Osteoblast (primary cell): ENCODE measurements at regions not wholly inside any gene's neighbourhood (a gene's known extent, or its start where the extent isn't known, plus 50 kb on each side); places are given as distances from the start of the nearest gene placed in this dataset.
A peak's percentile ranks its signal among the peaks of the same experiment; 100 is the strongest.

Source experiments
- DNase-seq: peaks from one replicate; pipeline ENCODE4 v3.0.0; 2011; ENCODE audit warnings: low spot score, mixed read lengths; ENCODE audit not compliant: insufficient read length; ENCODE audit errors: missing footprints
- H2AFZ ChIP-seq: 2 replicates; pipeline ENCODE4 v1.6.0; 2011; ENCODE audit warnings: mild to moderate bottlenecking, low read length
- H3K27ac ChIP-seq: 2 replicates; pipeline ENCODE4 v1.5.1; 2011; ENCODE audit warnings: mild to moderate bottlenecking, low read depth, low read length, moderate library complexity
- H3K27me3 ChIP-seq: 2 replicates; pipeline ENCODE4 v1.6.0; 2012; ENCODE audit warnings: mild to moderate bottlenecking, control low read depth, inconsistent platforms, low read length, moderate library complexity; ENCODE audit not compliant: insufficient read depth
- H3K36me3 ChIP-seq: 2 replicates; pipeline ENCODE4 v1.5.1; 2011; ENCODE audit warnings: mild to moderate bottlenecking, low read length, control low read depth, moderate library complexity; ENCODE audit not compliant: insufficient read depth
- H3K4me1 ChIP-seq: 2 replicates; pipeline ENCODE4 v1.5.1; 2011; ENCODE audit warnings: mild to moderate bottlenecking, low read length, control low read depth, moderate library complexity; ENCODE audit not compliant: insufficient read depth
- H3K4me2 ChIP-seq: 2 replicates; pipeline ENCODE4 v1.6.0; 2011; ENCODE audit warnings: mild to moderate bottlenecking, low read length; ENCODE audit not compliant: insufficient read depth
- H3K4me3 ChIP-seq: fragments of 200-600 bp; sonication (generic); 3 replicates; pipeline ENCODE4 v1.5.1; 2012; ENCODE audit warnings: mild to moderate bottlenecking, low read length, inconsistent platforms; ENCODE audit not compliant: insufficient read depth
- H3K79me2 ChIP-seq: 2 replicates; pipeline ENCODE4 v1.6.0; 2012; ENCODE audit warnings: mild to moderate bottlenecking, low read length, control low read depth, inconsistent platforms; ENCODE audit not compliant: insufficient read depth
- H3K9me3 ChIP-seq: 2 replicates; pipeline ENCODE4 v1.5.1; 2011; ENCODE audit warnings: low read depth, low read length, control low read depth
- H4K20me1 ChIP-seq: 2 replicates; pipeline ENCODE4 v1.6.0; 2012; ENCODE audit warnings: mild to moderate bottlenecking, low read length, control low read depth; ENCODE audit not compliant: insufficient read depth
- TF ChIP-seq, protein P1 (sequence below): IDR thresholded peaks from 2 replicates; pipeline ENCODE4 v1.5.1; 2011; ENCODE audit warnings: mild to moderate bottlenecking, low read depth, low read length, moderate library complexity; ENCODE audit errors: extremely low read depth

DNA sequence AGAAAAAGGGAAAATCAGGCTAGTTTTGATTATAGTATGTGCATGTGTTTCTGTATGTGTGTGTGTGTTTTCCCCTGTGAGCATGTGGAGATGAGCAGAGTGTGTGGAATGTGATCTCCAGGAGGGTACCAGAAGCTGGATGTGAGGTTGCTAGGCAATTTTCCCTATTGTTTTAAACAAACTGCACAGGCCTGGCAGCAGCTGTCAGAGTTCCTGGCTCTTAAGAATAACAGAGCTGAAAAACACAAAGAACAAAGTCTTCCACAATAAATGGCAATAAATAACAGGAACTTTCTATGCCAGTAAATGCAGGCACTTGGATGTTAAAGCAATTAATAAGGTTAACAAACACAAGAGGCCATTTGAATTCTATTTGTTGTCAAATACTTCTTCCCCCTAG lies 344.6 kb upstream of the CTSO start:
- Histone ChIP-seq H3K36me3 (no peaks in the 10 kb centered on the region), H3K4me1 (peaks cover 29% of the 10 kb centered on the region), H3K4me2 (no peak overlapping the region), H3K27me3 (no peaks in the 10 kb centered on the region), H4K20me1 (no peaks in the 10 kb centered on the region), H3K27ac (peak overlapping the region; percentile 70), H2AFZ (no peak overlapping the region), H3K9me3 (no peaks in the 10 kb centered on the region), H3K4me3 (no peak overlapping the region), H3K79me2 (no peaks in the 10 kb centered on the region)
- TF ChIP-seq, protein P1, sequence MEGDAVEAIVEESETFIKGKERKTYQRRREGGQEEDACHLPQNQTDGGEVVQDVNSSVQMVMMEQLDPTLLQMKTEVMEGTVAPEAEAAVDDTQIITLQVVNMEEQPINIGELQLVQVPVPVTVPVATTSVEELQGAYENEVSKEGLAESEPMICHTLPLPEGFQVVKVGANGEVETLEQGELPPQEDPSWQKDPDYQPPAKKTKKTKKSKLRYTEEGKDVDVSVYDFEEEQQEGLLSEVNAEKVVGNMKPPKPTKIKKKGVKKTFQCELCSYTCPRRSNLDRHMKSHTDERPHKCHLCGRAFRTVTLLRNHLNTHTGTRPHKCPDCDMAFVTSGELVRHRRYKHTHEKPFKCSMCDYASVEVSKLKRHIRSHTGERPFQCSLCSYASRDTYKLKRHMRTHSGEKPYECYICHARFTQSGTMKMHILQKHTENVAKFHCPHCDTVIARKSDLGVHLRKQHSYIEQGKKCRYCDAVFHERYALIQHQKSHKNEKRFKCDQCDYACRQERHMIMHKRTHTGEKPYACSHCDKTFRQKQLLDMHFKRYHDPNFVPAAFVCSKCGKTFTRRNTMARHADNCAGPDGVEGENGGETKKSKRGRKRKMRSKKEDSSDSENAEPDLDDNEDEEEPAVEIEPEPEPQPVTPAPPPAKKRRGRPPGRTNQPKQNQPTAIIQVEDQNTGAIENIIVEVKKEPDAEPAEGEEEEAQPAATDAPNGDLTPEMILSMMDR: no peak
- DNase-seq: peak; percentile 84

DNA sequence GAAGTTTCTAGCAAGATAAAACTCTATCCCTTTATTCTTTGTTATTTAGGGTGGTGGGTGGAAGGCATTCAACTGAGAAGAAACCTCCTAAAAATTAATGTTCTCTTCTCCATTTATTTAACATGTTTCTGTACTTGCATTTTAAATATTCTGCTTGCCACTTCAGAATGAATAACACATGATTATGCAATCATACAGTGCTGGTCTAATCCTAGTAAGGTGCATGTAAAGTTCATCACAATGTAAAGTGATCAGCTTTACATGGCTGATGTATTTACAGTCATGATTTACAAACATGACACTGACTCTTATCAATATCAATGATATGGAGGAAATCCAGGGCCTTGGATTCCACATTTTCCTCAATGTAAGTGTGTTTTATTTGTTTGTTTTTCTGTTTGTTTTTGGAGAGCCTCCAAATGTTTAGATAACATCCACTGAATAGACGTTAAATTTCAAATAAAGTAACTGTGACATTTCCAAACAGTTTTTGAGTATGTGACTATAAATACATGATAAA lies 342.1 kb upstream of the CTSO start:
- H3K4me2 ChIP-seq: no peak overlapping the region
- TF ChIP-seq, protein P1: no peak
- H4K20me1 ChIP-seq: no peaks in the 10 kb centered on the region
- no peak overlapping the region for H3K4me3 ChIP-seq
- no peak for DNase-seq
- no peaks in the 10 kb centered on the region for H3K79me2 ChIP-seq
- peaks cover 44% of the 10 kb centered on the region for H3K4me1 ChIP-seq
- H3K27ac ChIP-seq: peak overlapping the region; percentile 8
- no peak overlapping the region for H2AFZ ChIP-seq
- H3K9me3 ChIP-seq: no peaks in the 10 kb centered on the region
- H3K27me3 ChIP-seq: no peaks in the 10 kb centered on the region
- no peaks in the 10 kb centered on the region for H3K36me3 ChIP-seq

DNA sequence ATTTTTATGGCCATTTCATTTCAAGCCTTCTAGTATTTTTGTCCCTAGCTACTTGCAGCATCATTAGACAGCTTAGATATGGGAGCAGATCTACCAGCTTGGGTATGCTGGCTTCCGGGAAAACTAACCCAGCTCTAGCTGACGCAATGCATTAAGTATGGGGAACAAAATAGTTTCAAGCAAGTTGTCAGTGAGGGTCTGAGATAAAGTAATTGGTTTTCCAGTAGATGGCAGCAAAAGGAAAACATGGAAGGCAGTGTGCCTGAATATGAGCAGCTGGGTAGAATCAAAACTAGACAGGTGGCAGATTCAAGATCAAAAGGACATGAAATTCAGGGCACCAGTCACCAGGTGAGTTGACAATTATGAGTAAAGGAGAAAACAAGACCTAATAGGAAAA lies 340.9 kb upstream of the CTSO start:
- H3K4me1 ChIP-seq: peaks cover 44% of the 10 kb centered on the region
- H3K27me3 ChIP-seq: no peaks in the 10 kb centered on the region
- no peaks in the 10 kb centered on the region for H3K36me3 ChIP-seq
- peak overlapping the region; percentile 97 for H3K27ac ChIP-seq
- no peaks in the 10 kb centered on the region for H3K9me3 ChIP-seq
- peak overlapping the region; percentile 27 for H3K4me3 ChIP-seq
- peak; percentile 86 for DNase-seq
- peak overlapping the region; percentile 78 for H3K4me2 ChIP-seq
- H3K79me2 ChIP-seq: no peaks in the 10 kb centered on the region
- H4K20me1 ChIP-seq: no peaks in the 10 kb centered on the region
- TF ChIP-seq, protein P1: peak; percentile 60
- H2AFZ ChIP-seq: no peak overlapping the region

DNA sequence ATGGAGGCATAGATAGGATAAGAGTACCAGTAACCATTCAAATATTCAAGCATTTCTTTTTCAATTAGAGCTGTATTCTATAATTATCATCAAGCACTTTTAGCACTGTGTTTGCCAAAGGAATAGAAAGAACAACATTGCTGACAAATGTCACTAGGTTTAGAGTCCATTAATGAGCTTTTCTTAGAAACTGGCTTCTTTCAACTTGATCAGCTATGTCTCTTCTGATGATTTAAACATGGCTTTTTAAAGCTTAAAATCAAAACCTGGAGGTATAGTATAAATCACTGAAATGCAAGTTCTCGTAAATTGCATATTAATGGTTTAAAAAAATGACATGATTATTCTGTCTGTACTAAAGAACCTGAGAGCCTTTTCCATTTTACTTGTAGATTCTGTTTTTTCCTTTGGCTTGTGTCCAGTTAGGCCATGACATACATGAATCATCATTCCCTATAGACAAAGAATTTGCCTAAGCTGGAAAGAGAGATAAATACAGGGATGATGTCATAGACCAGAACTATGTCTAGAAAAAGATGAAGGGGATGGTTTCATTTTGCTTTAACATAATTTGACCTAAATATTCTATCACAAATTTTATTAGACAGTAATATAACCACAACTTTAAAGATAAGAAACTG lies 340.1 kb upstream of the CTSO start:
- peaks cover 44% of the 10 kb centered on the region for H3K4me1 ChIP-seq
- H3K79me2 ChIP-seq: no peaks in the 10 kb centered on the region
- H3K36me3 ChIP-seq: no peaks in the 10 kb centered on the region
- H3K4me2 ChIP-seq: peak overlapping the region; percentile 78
- DNase-seq: no peak
- no peak overlapping the region for H2AFZ ChIP-seq
- no peaks in the 10 kb centered on the region for H3K27me3 ChIP-seq
- no peaks in the 10 kb centered on the region for H3K9me3 ChIP-seq
- H3K27ac ChIP-seq: peak overlapping the region; percentile 97
- no peaks in the 10 kb centered on the region for H4K20me1 ChIP-seq
- H3K4me3 ChIP-seq: peak overlapping the region; percentile 27
- TF ChIP-seq, protein P1: no peak
